ENCODE measurements at regions not wholly inside any gene's neighbourhood (a gene's known extent, or its start where the extent isn't known, plus 50 kb on each side); places are given as distances from the start of the nearest gene placed in this dataset.

GRCh38 chr18:54069729-54070128 lies 154.7 kb downstream of the MBD2 start:
- no peak for TF ChIP-seq CTCF (IDR thresholded peaks at IDR 0.05; ENCODE audit: insufficient read depth, low read length, poor library complexity, severe bottlenecking)
- TF ChIP-seq EZH2phosphoT487 (conservative IDR thresholded peaks at IDR 0.05; ENCODE audit: low read length) = no peak

All from SU-DHL-6 (cell line).